ENCODE measurements at regions not wholly inside any gene's neighbourhood (a gene's known extent, or its start where the extent isn't known, plus 50 kb on each side); places are given as distances from the start of the nearest gene placed in this dataset.

DNA sequence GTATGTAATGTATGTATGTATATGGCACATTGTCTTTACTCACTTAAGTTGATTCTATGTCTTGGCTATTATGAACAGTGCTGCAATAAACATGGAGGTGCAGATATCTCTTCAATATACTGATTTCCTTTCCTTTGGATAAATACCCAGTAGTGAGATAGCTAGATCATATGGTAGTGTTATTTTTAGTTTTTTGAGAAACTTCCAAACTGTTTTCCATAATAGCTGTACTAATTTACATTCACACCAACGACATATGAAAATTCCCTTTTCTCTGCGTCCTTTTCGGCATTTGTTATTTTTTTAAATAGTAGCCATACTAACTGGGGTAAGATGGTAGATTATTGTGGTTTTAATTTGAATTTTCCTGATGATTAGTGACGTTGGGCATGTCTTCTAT, 445.6 kb downstream of the NFIB start:
- Mint-ChIP-seq H3K4me3 (no peak overlapping the region), H3K36me3 (ENCODE audit: low read depth) (no peaks in the 10 kb centered on the region), H3K27me3 (ENCODE audit: insufficient read depth) (peaks cover 7% of the 10 kb centered on the region; the same call in 1 of the 2 replicates), H3K4me1 (ENCODE audit: low read depth) (no peaks in the 10 kb centered on the region), H3K27ac (no peak overlapping the region), H3K9me3 (0 out of 2 replicates have a peak, but pooled peaks cover 4% of the 10 kb centered on the region)
- no peak for DNase-seq
- TF ChIP-seq, protein P1, sequence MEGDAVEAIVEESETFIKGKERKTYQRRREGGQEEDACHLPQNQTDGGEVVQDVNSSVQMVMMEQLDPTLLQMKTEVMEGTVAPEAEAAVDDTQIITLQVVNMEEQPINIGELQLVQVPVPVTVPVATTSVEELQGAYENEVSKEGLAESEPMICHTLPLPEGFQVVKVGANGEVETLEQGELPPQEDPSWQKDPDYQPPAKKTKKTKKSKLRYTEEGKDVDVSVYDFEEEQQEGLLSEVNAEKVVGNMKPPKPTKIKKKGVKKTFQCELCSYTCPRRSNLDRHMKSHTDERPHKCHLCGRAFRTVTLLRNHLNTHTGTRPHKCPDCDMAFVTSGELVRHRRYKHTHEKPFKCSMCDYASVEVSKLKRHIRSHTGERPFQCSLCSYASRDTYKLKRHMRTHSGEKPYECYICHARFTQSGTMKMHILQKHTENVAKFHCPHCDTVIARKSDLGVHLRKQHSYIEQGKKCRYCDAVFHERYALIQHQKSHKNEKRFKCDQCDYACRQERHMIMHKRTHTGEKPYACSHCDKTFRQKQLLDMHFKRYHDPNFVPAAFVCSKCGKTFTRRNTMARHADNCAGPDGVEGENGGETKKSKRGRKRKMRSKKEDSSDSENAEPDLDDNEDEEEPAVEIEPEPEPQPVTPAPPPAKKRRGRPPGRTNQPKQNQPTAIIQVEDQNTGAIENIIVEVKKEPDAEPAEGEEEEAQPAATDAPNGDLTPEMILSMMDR (IDR thresholded peaks at IDR 0.05), result no peak

DNA sequence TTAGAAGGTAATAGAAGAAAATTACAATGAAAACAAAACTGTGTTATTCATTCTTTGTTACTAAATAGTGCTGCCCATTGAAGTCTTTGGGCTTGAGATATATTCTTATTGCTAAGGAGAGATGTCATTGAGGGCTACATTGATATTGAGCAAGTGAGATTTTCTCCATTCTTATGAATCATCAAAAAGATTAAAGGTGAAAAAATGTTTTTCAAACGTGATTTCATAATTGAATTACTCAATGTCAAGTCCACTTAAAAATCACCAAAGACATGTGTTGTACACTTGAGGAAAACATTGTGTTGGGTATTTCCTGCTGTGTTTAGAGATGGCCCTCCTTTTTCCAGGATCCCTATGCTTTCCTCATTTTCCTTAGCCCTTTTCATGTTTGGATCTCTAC, 448.1 kb downstream of the NFIB start:
- H3K27ac Mint-ChIP-seq, result no peak overlapping the region
- TF ChIP-seq, protein P1 (IDR thresholded peaks at IDR 0.05), result no peak
- no peaks in the 10 kb centered on the region for H3K36me3 Mint-ChIP-seq (ENCODE audit: low read depth)
- H3K4me3 Mint-ChIP-seq, result no peak overlapping the region
- H3K4me1 Mint-ChIP-seq (ENCODE audit: low read depth), result no peaks in the 10 kb centered on the region
- H3K9me3 Mint-ChIP-seq, result no peaks in the 10 kb centered on the region
- DNase-seq, result no peak
- peaks cover 7% of the 10 kb centered on the region; the same call in 1 of the 2 replicates for H3K27me3 Mint-ChIP-seq (ENCODE audit: insufficient read depth)

DNA sequence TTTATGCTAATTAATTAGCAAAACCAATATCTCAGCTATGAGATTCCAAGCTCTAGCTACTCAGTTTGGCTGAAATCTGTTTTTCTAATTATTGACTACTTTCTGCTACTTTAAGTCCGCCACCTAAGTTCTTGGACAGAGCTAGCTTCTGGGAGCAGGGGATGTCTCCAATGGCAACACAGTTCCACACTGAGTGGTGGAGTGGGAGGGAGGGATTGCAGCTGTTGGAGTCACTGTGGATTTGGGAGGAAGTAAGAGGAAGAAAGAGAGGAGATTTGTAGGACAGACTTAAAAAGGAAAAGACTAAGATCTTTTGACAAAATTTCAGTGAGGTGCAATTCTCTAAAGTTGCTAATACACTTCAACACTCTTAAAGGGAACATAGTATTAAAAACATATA, 450.8 kb downstream of the NFIB start:
- no peak overlapping the region for H3K4me3 Mint-ChIP-seq
- no peaks in the 10 kb centered on the region for H3K9me3 Mint-ChIP-seq
- no peaks in the 10 kb centered on the region for H3K36me3 Mint-ChIP-seq (ENCODE audit: low read depth)
- peaks cover 6% of the 10 kb centered on the region; the same call in 1 of the 2 replicates for H3K27me3 Mint-ChIP-seq (ENCODE audit: insufficient read depth)
- TF ChIP-seq, protein P1 (IDR thresholded peaks at IDR 0.05), result no peak
- H3K27ac Mint-ChIP-seq, result no peak overlapping the region
- no peak for DNase-seq
- H3K4me1 Mint-ChIP-seq (ENCODE audit: low read depth), result 0 out of 2 replicates have a peak, but pooled peaks cover under 1% of the 10 kb centered on the region

DNA sequence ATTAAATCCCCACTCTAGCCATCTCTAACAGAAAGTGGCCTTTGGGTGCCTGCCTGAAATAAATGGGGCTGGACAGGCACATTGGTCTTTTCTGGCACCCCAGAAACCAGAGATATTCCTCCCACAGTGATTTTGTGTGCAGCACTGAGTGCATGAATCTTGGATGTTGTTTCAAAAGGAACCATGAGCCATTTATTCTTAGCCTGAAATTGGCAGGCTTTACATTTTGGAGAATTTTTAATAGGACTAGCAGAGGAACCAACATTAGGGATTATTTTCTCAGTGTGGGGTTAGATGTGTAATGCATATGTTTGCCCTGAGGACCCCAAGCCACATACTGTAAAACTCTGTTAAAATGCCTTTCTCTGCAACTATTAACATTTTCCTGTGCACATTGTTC, 451.3 kb downstream of the NFIB start:
- Mint-ChIP-seq H3K4me1 (ENCODE audit: low read depth) (peaks cover 5% of the 10 kb centered on the region; the same call in 1 of the 2 replicates), H3K36me3 (ENCODE audit: low read depth) (no peaks in the 10 kb centered on the region), H3K4me3 (no peak overlapping the region), H3K27me3 (ENCODE audit: insufficient read depth) (peaks cover 6% of the 10 kb centered on the region; the same call in 1 of the 2 replicates), H3K9me3 (no peaks in the 10 kb centered on the region), H3K27ac (no peak overlapping the region)
- DNase-seq, result no peak
- TF ChIP-seq, protein P1 (IDR thresholded peaks at IDR 0.05), result no peak

DNA sequence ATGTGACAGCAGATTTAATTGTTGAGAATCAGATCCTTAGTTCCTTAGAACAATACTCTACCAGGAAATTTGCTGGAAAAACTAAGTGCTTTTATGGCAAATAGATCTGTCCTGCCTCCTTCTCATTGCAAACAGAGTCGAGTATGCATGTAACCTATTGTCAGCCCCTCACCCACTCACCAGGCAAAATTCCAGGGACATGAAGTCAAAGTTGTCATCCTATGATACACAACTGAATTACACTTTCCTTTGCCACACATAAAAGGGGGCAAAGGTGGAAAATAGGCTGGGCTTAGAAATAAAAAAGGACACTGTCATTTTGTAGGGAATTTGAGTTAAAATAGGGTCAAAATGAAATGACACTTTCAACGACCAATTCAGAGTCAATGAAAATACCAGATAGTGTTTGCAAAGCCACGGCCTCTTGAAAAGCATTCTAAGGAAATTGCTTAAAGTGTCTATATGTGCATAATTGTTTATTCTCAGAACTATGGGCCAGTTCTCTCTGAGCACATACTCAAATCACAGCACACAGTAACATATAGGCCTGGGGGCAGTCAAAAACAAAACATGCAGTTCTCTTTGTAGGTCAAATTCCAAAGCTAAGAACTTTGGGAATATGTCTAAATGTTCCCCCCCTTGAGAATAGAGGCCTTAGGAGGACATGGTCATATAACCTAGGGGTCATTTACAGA, 452.8 kb downstream of the NFIB start:
- peaks cover 6% of the 10 kb centered on the region; the same call in 1 of the 2 replicates for H3K27me3 Mint-ChIP-seq (ENCODE audit: insufficient read depth)
- no peak overlapping the region for H3K4me3 Mint-ChIP-seq
- H3K36me3 Mint-ChIP-seq (ENCODE audit: low read depth), result no peaks in the 10 kb centered on the region
- H3K9me3 Mint-ChIP-seq, result no peaks in the 10 kb centered on the region; the same call in 1 of the 2 replicates
- peaks cover 13% of the 10 kb centered on the region for H3K4me1 Mint-ChIP-seq (ENCODE audit: low read depth)
- H3K27ac Mint-ChIP-seq, result no peak overlapping the region
- DNase-seq, result no peak
- TF ChIP-seq, protein P1 (IDR thresholded peaks at IDR 0.05), result no peak
